Subcutaneous abdominal adipose tissue (tissue), 5 donors: ENCODE measurements at regions not wholly inside any gene's neighbourhood (a gene's known extent, or its start where the extent isn't known, plus 50 kb on each side); places are given as distances from the start of the nearest gene placed in this dataset.

Experiments
- H3K27ac ChIP-seq: one replicate; pipeline ENCODE4 v1.7.0; 2013; ENCODE audit warnings: low read depth, mild to moderate bottlenecking, inconsistent platforms, low read length, moderate library complexity
- H3K27me3 ChIP-seq, 5 donors: one replicate each; pipeline ENCODE4 v1.7.0; 2013; ENCODE audit warnings: low read length in 5 of 5, inconsistent platforms in 1 of 5; ENCODE audit not compliant: control insufficient read depth in 5 of 5, insufficient read depth in 4 of 5
- H3K36me3 ChIP-seq, 5 donors: one replicate each; pipeline ENCODE4 v1.7.0; 2013; ENCODE audit warnings: low read length in 5 of 5; ENCODE audit not compliant: control insufficient read depth in 5 of 5, insufficient read depth in 5 of 5
- H3K4me1 ChIP-seq, 5 donors: one replicate each; pipeline ENCODE4 v1.7.0; 2013; ENCODE audit warnings: low read length in 5 of 5, mild to moderate bottlenecking in 3 of 5, moderate library complexity in 1 of 5; ENCODE audit not compliant: control insufficient read depth in 5 of 5, insufficient read depth in 5 of 5
- H3K4me3 ChIP-seq, 5 donors: one replicate each; pipeline ENCODE4 v1.7.0; 2013; ENCODE audit warnings: low read length in 5 of 5, low read depth in 1 of 5
- H3K9ac ChIP-seq, 5 donors: one replicate each; pipeline ENCODE4 v1.7.0; 2013; ENCODE audit warnings: low read length in 5 of 5, mild to moderate bottlenecking in 4 of 5, moderate library complexity in 3 of 5
- H3K9me3 ChIP-seq, 5 donors: one replicate each; pipeline ENCODE4 v1.7.0; 2013; ENCODE audit warnings: low read length in 5 of 5; ENCODE audit not compliant: control insufficient read depth in 5 of 5
- donor health status: healthy.
- donor health status: healthy.
- donor health status: healthy.
- donor health status: healthy.
- donor health status: healthy.

GRCh38 chr2:173463846-173464245 is 109.2 kb downstream of the CDCA7 start:
- H3K27me3 ChIP-seq: peaks cover 0 to 6% (median 0%) of the 10 kb centered on the region in 5 donors
- H3K27ac ChIP-seq: no peak overlapping the region
- no peaks in the 10 kb centered on the region for H3K36me3 ChIP-seq
- H3K9me3 ChIP-seq: no peaks in the 10 kb centered on the region
- no peaks in the 10 kb centered on the region for H3K4me1 ChIP-seq
- H3K9ac ChIP-seq: no peak overlapping the region
- no peak overlapping the region for H3K4me3 ChIP-seq

GRCh38 chr2:173467751-173468150 is 113.1 kb downstream of the CDCA7 start:
- Histone ChIP-seq H3K36me3 (no peaks in the 10 kb centered on the region), H3K27me3 (peaks cover 0 to 4% (median 0%) of the 10 kb centered on the region in 5 donors), H3K9me3 (peaks cover 0 to 6% (median 0%) of the 10 kb centered on the region in 5 donors), H3K4me3 (no peak overlapping the region), H3K4me1 (no peaks in the 10 kb centered on the region), H3K27ac (no peak overlapping the region), H3K9ac (no peak overlapping the region)

DNA sequence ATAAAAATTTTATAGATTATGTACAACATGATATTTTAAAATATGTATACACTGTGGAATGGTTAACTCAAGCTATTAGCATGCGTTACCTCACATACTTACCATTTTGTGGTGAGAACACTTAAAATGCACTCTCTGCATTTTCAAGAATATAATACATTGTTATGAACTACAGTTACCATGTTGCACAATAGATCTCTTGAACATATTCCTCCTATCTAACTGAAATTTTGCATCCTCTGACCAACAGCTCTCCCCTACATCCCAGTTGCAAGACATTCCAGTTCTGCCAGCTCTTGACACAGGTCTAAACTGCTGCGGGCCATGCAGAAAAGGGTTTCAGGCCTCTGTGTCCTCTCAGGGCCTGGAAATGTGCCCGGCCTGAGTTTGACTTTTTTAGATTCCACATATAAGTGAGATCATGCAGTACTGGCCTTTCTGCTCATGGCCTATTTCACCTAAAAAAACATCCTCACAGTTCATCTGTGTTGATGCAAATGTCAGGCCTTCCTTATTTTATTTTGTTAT is 113.7 kb downstream of the CDCA7 start:
- peaks cover 0 to 6% (median 0%) of the 10 kb centered on the region in 5 donors for H3K9me3 ChIP-seq
- H3K27ac ChIP-seq: no peak overlapping the region
- H3K4me3 ChIP-seq: no peak overlapping the region
- no peak overlapping the region for H3K9ac ChIP-seq
- no peaks in the 10 kb centered on the region for H3K4me1 ChIP-seq
- H3K27me3 ChIP-seq: peaks cover 0 to 2% (median 0%) of the 10 kb centered on the region in 5 donors
- no peaks in the 10 kb centered on the region for H3K36me3 ChIP-seq

GRCh38 chr2:173472112-173472511 is 117.4 kb downstream of the CDCA7 start:
- H3K4me1 ChIP-seq: no peaks in the 10 kb centered on the region
- no peak overlapping the region for H3K27ac ChIP-seq
- H3K4me3 ChIP-seq: no peak overlapping the region
- peaks cover 0 to 6% (median 0%) of the 10 kb centered on the region in 5 donors for H3K9me3 ChIP-seq
- H3K36me3 ChIP-seq: no peaks in the 10 kb centered on the region
- H3K27me3 ChIP-seq: no peaks in the 10 kb centered on the region
- H3K9ac ChIP-seq: no peak overlapping the region

- Histone ChIP-seq H3K27ac (no peak overlapping the region), H3K9me3 (no peaks in the 10 kb centered on the region), H3K4me3 (no peak overlapping the region), H3K27me3 (no peaks in the 10 kb centered on the region), H3K36me3 (no peaks in the 10 kb centered on the region), H3K9ac (no peak overlapping the region), H3K4me1 (no peaks in the 10 kb centered on the region)
Observed at GRCh38 chr2:173483137-173483536, 128.5 kb downstream of the CDCA7 start.

GRCh38 chr2:173488861-173489260 is 134.2 kb downstream of the CDCA7 start:
- H3K36me3 ChIP-seq: no peaks in the 10 kb centered on the region
- H3K9ac ChIP-seq: no peak overlapping the region
- H3K27me3 ChIP-seq: no peaks in the 10 kb centered on the region
- no peak overlapping the region for H3K4me3 ChIP-seq
- no peaks in the 10 kb centered on the region for H3K9me3 ChIP-seq
- H3K27ac ChIP-seq: no peak overlapping the region
- H3K4me1 ChIP-seq: no peaks in the 10 kb centered on the region

DNA sequence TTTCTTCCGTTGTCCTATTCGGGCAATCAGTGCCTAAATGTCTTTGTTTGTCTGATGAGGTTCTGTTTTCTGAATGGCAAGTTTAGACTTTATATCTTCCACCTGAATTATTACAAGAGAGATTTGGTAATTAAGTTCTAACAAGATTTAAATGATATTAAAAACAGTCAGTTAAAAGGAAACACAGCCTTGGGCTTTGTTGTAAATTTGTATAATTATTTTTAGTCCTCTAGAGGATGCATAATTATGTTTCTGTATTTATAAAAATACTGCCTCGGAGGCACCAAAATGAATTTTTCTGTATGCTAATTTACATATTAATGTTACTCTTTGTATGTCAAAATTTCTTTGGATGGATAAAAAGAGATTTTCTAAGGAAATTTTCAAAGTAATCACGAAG is 136.7 kb downstream of the CDCA7 start:
- no peak overlapping the region for H3K9ac ChIP-seq
- H3K4me1 ChIP-seq: no peaks in the 10 kb centered on the region
- H3K4me3 ChIP-seq: no peak overlapping the region
- H3K36me3 ChIP-seq: no peaks in the 10 kb centered on the region
- no peaks in the 10 kb centered on the region for H3K9me3 ChIP-seq
- H3K27ac ChIP-seq: no peak overlapping the region
- no peaks in the 10 kb centered on the region for H3K27me3 ChIP-seq

DNA sequence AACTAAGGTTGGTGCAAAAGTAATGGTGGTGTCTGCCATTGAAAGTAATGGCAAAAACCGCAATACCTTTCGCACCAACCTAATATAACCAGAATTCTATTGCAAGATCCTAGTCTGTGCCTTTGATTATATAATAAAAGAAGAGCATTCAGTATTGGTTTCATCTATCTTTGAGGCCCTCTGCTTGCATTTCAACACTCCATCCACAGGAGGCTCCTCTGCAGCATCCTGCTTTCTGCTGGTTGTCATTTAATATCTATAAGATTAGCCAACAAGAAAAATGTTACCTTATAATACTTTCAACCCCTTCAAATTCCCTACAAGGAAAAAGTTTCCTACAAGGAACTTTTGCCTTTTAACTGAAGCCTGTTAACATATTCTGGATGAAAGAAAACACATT is 139.2 kb downstream of the CDCA7 start:
- Histone ChIP-seq H3K9ac (no peak overlapping the region), H3K4me1 (no peaks in the 10 kb centered on the region), H3K4me3 (no peak overlapping the region)

GRCh38 chr2:173496746-173497145 is 142.1 kb downstream of the CDCA7 start:
- Histone ChIP-seq H3K9me3 (peaks cover 0 to 11% (median 3%) of the 10 kb centered on the region in 5 donors), H3K9ac (no peak overlapping the region), H3K4me3 (no peak overlapping the region)

More for the DNA sequence above, 139.2 kb downstream of the CDCA7 start:
- Histone ChIP-seq H3K27me3 (no peaks in the 10 kb centered on the region), H3K27ac (no peak overlapping the region), H3K36me3 (no peaks in the 10 kb centered on the region), H3K9me3 (peaks cover 0 to 5% (median 3%) of the 10 kb centered on the region in 5 donors)

GRCh38 chr2:173500953-173501352 is 146.3 kb downstream of the CDCA7 start:
- no peak overlapping the region for H3K27ac ChIP-seq
- no peak overlapping the region for H3K9ac ChIP-seq
- H3K9me3 ChIP-seq: peaks cover 0 to 11% (median 3%) of the 10 kb centered on the region in 5 donors
- no peak overlapping the region for H3K4me3 ChIP-seq
- no peaks in the 10 kb centered on the region for H3K27me3 ChIP-seq
- H3K36me3 ChIP-seq: no peaks in the 10 kb centered on the region
- no peaks in the 10 kb centered on the region for H3K4me1 ChIP-seq

More at GRCh38 chr2:173496746-173497145, 142.1 kb downstream of the CDCA7 start:
- Histone ChIP-seq H3K27ac (no peak overlapping the region), H3K27me3 (no peaks in the 10 kb centered on the region), H3K36me3 (no peaks in the 10 kb centered on the region), H3K4me1 (no peaks in the 10 kb centered on the region)
